IPS DF 19.7 (cell line): ENCODE measurements at regions not wholly inside any gene's neighbourhood (a gene's known extent, or its start where the extent isn't known, plus 50 kb on each side); places are given as distances from the start of the nearest gene placed in this dataset.
"Not testable (repeated sequence)": the region's sequence is repeated elsewhere in the genome, so short reads cannot be mapped to it uniquely, and the experiment has no call there.

Experiments used
- DNase-seq: peaks from one replicate; pipeline ENCODE4 v3.0.0-alpha.2; 2013; ENCODE audit warnings: low read depth, low spot score

GRCh38 chr6:122154912-122155575 lies 244.4 kb upstream of the HSF2 start:
- no peak for DNase-seq

GRCh38 chr6:122161136-122161535 lies 238.3 kb upstream of the HSF2 start:
- no peak for DNase-seq

GRCh38 chr6:122165014-122165413 lies 234.4 kb upstream of the HSF2 start:
- no peak for DNase-seq

- DNase-seq, result no peak
Observed at GRCh38 chr6:122170274-122170673, 229.2 kb upstream of the HSF2 start.

- DNase-seq, result no peak
Observed at GRCh38 chr6:122178988-122179387, 220.5 kb upstream of the HSF2 start.

- no peak for DNase-seq
Observed at GRCh38 chr6:122180132-122180531, 219.3 kb upstream of the HSF2 start.

GRCh38 chr6:122182061-122182460 lies 217.4 kb upstream of the HSF2 start:
- no peak for DNase-seq

- no peak for DNase-seq
Observed at GRCh38 chr6:122184401-122184827, 215.0 kb upstream of the HSF2 start.

GRCh38 chr6:122185458-122185857 lies 214.0 kb upstream of the HSF2 start:
- DNase-seq, result not testable (repeated sequence)

GRCh38 chr6:122187186-122187585 lies 212.3 kb upstream of the HSF2 start:
- no peak for DNase-seq

- no peak for DNase-seq
Observed at GRCh38 chr6:122198922-122199321, 200.5 kb upstream of the HSF2 start.

- no peak for DNase-seq
Observed at GRCh38 chr6:122200440-122200839, 199.0 kb upstream of the HSF2 start.

GRCh38 chr6:122202576-122203137 lies 196.8 kb upstream of the HSF2 start:
- DNase-seq, result peak; percentile 3

- DNase-seq, result no peak
Observed at GRCh38 chr6:122207061-122207460, 192.4 kb upstream of the HSF2 start.

GRCh38 chr6:122207794-122208193 lies 191.7 kb upstream of the HSF2 start:
- DNase-seq, result no peak

GRCh38 chr6:122214605-122215318 lies 184.7 kb upstream of the HSF2 start:
- no peak for DNase-seq

GRCh38 chr6:122220254-122220653 lies 179.2 kb upstream of the HSF2 start:
- no peak for DNase-seq

- DNase-seq, result no peak
Observed at GRCh38 chr6:122222761-122223160, 176.7 kb upstream of the HSF2 start.

GRCh38 chr6:122223251-122223650 lies 176.2 kb upstream of the HSF2 start:
- DNase-seq, result no peak

- no peak for DNase-seq
Observed at GRCh38 chr6:122238861-122239260, 160.6 kb upstream of the HSF2 start.

GRCh38 chr6:122246906-122247658 lies 152.4 kb upstream of the HSF2 start:
- DNase-seq, result no peak

GRCh38 chr6:122248001-122248669 lies 151.3 kb upstream of the HSF2 start:
- no peak for DNase-seq
